ENCODE measurements at regions not wholly inside any gene's neighbourhood (a gene's known extent, or its start where the extent isn't known, plus 50 kb on each side); places are given as distances from the start of the nearest gene placed in this dataset.

DNA sequence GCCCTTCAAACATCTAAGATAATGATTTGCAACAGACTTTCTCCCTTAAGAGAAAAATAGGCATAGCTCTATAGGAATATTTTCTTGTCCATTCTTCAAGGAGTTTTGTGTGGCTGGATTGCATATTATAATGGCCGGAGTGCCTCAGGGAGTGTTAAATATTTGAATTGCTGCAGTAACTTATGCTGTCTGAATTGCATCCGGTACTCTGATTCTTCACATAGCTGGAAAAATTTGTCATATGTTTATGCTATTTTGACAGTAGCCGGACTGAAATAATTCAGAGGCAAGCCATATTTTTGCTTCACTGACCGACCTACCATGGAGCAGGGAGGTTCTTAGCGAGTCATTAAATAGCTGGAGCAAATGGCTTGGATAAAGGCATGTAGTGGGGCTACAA is 621.0 kb downstream of the ACTL7B start:
- DNase-seq: no peak
- TF ChIP-seq, protein P1, sequence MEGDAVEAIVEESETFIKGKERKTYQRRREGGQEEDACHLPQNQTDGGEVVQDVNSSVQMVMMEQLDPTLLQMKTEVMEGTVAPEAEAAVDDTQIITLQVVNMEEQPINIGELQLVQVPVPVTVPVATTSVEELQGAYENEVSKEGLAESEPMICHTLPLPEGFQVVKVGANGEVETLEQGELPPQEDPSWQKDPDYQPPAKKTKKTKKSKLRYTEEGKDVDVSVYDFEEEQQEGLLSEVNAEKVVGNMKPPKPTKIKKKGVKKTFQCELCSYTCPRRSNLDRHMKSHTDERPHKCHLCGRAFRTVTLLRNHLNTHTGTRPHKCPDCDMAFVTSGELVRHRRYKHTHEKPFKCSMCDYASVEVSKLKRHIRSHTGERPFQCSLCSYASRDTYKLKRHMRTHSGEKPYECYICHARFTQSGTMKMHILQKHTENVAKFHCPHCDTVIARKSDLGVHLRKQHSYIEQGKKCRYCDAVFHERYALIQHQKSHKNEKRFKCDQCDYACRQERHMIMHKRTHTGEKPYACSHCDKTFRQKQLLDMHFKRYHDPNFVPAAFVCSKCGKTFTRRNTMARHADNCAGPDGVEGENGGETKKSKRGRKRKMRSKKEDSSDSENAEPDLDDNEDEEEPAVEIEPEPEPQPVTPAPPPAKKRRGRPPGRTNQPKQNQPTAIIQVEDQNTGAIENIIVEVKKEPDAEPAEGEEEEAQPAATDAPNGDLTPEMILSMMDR (IDR thresholded peaks at IDR 0.05): no peak

DNA sequence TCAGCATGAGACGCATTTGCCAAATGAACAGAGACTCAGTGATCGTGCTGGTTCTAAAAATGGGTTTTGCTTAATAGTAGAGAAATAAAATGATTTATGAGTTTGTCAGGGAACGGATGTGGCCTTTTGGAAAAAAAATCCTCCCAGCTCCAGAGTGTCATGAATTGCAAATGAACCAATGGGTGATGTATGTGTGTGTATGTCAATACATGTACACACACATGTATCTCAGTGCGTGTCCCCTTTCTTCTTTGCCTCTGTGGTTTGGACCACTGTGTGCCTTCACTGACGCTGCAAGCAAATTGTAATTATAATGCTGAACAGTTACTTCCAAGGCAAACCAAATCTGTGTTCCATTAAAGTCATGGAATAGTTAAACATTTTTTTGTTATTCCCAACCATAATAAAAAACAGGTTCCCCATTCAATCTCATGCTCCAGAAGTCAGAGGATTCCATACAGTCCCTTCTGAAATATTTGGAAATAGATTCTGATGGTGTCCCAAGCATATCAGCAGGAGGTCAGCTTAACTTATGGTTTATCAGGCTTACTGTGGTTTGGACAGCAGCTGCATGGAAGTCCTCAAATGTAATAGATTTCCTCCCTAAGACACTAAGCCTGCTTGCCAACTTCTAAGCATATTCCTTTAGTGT is 630.5 kb downstream of the ACTL7B start:
- TF ChIP-seq, protein P1 (IDR thresholded peaks at IDR 0.05): no peak
- Histone ChIP-seq H3K4me3 (no peak overlapping the region), H3K9me3 (no peaks in the 10 kb centered on the region), H3K27ac (no peak overlapping the region), H3K27me3 (no peaks in the 10 kb centered on the region), H3K4me1 (no peaks in the 10 kb centered on the region), H3K36me3 (no peaks in the 10 kb centered on the region)
- DNase-seq: no peak
- intact Hi-C loops (cut with DNase I; ENCODE audit: low total_unique reads): no loop called here

More for the DNA sequence above, 621.0 kb downstream of the ACTL7B start:
- H3K27me3 ChIP-seq: no peaks in the 10 kb centered on the region
- no peaks in the 10 kb centered on the region for H3K9me3 ChIP-seq
- no peak overlapping the region for H3K27ac ChIP-seq
- no peak overlapping the region for H3K4me3 ChIP-seq
- no peaks in the 10 kb centered on the region for H3K36me3 ChIP-seq
- H3K4me1 ChIP-seq: peaks cover 0 to 4% (median 0%) of the 10 kb centered on the region in 4 donors
- intact Hi-C loops (cut with DNase I; ENCODE audit: low total_unique reads): no loop called here

DNA sequence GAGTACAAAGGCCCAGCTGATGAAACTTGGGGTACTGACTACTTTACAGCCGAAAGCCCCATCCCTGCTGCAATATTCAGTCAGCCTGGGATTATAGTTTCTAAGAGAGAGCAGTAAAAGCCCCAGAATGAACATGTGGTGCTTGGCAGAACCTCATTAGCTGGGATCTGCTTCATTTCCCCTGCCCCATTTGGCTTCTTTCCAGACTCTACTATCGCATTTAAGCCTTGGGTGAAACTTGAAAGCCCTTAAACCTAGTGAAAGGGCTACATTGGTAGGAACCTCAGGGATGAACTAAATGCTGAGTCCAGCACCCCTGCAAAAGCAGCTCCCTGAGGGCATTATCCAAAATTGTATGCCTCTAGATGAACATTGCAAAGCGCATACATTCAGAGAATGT is 631.1 kb downstream of the ACTL7B start:
- Histone ChIP-seq H3K4me1 (no peaks in the 10 kb centered on the region), H3K4me3 (no peak overlapping the region), H3K27me3 (no peaks in the 10 kb centered on the region), H3K36me3 (no peaks in the 10 kb centered on the region), H3K9me3 (no peaks in the 10 kb centered on the region), H3K27ac (no peak overlapping the region)
- intact Hi-C loops (cut with DNase I; ENCODE audit: low total_unique reads): no loop called here
- no peak for DNase-seq
- TF ChIP-seq, protein P1 (IDR thresholded peaks at IDR 0.05): no peak

DNA sequence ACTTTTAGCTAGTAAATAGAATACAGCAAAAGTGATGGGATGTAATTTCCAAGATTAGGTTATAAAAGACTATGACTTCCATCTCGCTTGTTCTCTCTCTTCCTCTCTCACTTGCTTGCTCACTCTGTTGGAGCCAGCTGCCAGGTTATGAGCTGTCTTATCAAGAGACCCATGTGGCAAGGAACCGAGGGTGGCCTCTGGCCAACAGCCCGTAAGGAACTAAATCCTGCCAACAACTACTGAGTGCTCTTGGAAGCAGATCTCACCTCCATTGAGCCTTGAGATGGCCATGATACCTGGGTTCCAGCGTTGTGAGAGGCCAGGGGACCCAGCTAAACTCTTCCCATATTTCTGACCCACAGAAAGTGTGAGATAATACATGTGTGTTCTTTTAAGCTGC is 636.1 kb downstream of the ACTL7B start:
- H3K27me3 ChIP-seq: no peaks in the 10 kb centered on the region
- no peaks in the 10 kb centered on the region for H3K9me3 ChIP-seq
- H3K27ac ChIP-seq: no peak overlapping the region
- intact Hi-C loops (cut with DNase I; ENCODE audit: low total_unique reads): loop anchor here (2.0 kb wide), 1 partner anchor 47 kb away; no protein-coding TSS in a partner anchor
- H3K36me3 ChIP-seq: no peaks in the 10 kb centered on the region
- H3K4me1 ChIP-seq: no peaks in the 10 kb centered on the region
- no peak overlapping the region for H3K4me3 ChIP-seq
- TF ChIP-seq, protein P1 (IDR thresholded peaks at IDR 0.05): no peak
- no peak for DNase-seq

DNA sequence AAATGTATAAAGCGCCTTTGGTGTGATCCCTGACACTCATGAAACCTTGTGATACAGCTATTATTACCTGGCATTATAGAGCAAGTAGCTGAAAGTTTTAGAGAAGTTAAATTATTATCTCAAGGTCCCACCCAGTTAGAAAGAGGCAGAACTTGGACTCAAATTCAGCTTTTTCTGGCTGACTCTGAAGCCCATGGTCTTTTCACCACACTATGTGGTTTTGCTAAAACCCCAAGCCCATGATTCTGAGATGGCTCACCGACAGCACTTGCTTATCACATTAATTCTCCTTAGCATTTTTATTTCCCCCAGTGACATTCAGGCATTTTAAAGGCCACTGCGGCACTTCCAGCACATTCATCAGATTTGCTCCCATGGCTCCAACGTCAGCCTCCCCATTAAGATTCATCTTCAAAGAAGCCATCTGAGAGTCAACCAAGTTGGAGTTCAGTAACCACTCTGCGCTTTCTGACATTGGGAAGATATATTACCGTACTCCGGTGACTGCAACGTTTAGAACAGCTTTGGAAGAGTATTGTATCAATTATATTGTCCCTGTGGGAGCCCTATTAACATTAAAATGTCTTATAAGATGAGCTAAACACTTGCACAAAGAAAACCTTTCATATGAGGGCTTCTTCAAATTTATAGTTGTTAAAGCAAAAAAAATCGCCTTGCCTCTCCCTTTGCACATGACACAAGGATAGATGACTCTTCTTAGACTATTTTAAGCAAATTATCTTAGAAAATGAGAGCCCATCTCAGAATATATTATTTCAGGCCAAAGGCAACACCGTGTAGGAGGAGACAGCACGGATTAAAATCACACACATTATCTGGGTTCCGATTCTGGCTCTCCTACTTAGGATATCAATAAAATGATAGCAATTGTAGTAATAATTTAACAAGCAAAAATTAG is 638.1 kb downstream of the ACTL7B start:
- TF ChIP-seq, protein P1 (IDR thresholded peaks at IDR 0.05): no peak

More for the DNA sequence above, 638.1 kb downstream of the ACTL7B start:
- H3K27ac ChIP-seq: no peak overlapping the region
- H3K36me3 ChIP-seq: no peaks in the 10 kb centered on the region
- DNase-seq: no peak
- intact Hi-C loops (cut with DNase I; ENCODE audit: low total_unique reads): no loop called here
- H3K4me1 ChIP-seq: no peaks in the 10 kb centered on the region
- H3K9me3 ChIP-seq: no peaks in the 10 kb centered on the region
- H3K4me3 ChIP-seq: no peak overlapping the region
- H3K27me3 ChIP-seq: no peaks in the 10 kb centered on the region
